ENCODE measurements at regions not wholly inside any gene's neighbourhood (a gene's known extent, or its start where the extent isn't known, plus 50 kb on each side); places are given as distances from the start of the nearest gene placed in this dataset.

DNA sequence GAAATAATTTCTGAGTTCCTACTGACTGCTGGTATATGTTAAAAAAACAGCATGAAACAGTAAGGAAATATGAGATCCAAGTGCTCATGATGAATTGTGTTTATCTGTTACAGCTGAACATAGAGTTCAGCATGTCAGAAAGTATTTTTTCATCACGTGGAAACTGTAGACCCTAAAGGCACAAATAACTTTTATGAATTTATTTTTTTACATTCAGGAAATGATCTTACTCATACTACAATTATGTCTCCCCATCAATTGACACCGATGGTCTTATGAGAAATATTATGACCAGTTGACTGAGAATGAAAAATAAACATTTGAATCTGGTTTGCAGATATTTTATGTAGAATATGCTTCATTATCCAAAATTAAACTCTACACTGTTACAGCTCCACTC lies 283.1 kb upstream of the SPANXN4 start:
- DNase-seq (ENCODE audit: low spot score): no peak
- Histone ChIP-seq H3K9ac (ENCODE audit: insufficient read depth, low read depth, low read length) (no peak overlapping the region), H3K4me3 (replicated peaks in 1 of 3; ENCODE audit: insufficient read depth in 1 of 3, low read depth in 2 of 3, low read length in 3 of 3) (no peak overlapping the region), H3K36me3 (replicated peaks in 1 of 2; ENCODE audit: control insufficient read depth in 1 of 2, insufficient read depth in 2 of 2, low read length in 2 of 2) (no peaks in the 10 kb centered on the region), H4K20me1 (ENCODE audit: insufficient read depth, low read length) (no peaks in the 10 kb centered on the region), H3K4me2 (ENCODE audit: low read depth, low read length) (no peak overlapping the region), H2AFZ (ENCODE audit: low read length) (no peak overlapping the region), H3K27me3 (ENCODE audit: control insufficient read depth in 1 of 2, insufficient read depth in 2 of 2, low read length in 2 of 2) (no peaks in the 10 kb centered on the region), H3K9me3 (ENCODE audit: low read length) (peaks cover 51% of the 10 kb centered on the region), H3K27ac (ENCODE audit: extremely low read length, insufficient read depth, low read length) (no peak overlapping the region), H3K4me1 (ENCODE audit: insufficient read depth, low read length) (no peaks in the 10 kb centered on the region), H3K79me2 (ENCODE audit: insufficient read depth, low read length) (no peaks in the 10 kb centered on the region)
- WGBS (ENCODE audit: low lambda C conversion rate): 0% methylated on average over 2 of the region's 2 CpGs
- no peak for ATAC-seq
- in situ Hi-C loops (cut with HindIII; ENCODE audit: extremely low pct_ligation_motif_present, low pct_unique_long_range_greater_than_20kb) (no loop called here), intact Hi-C loops (cut with micrococcal nuclease; ENCODE audit: unreplicated experiment) (no loop called here)
- ChIA-PET POLR2A (no interaction called here), CTCF (ENCODE audit: low intra/inter-chr PET ratio, low total read pairs) (no interaction called here)
- TF ChIP-seq, protein P1, sequence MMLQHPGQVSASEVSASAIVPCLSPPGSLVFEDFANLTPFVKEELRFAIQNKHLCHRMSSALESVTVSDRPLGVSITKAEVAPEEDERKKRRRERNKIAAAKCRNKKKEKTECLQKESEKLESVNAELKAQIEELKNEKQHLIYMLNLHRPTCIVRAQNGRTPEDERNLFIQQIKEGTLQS (CRISPR knock-in tag; IDR thresholded peaks at IDR 0.05): no peak
- TF ChIP-seq ZNF652 (CRISPR knock-in tag; IDR thresholded peaks at IDR 0.05; ENCODE audit: borderline replicate concordance, low read depth) (no peak), YEATS2 (CRISPR knock-in tag; IDR thresholded peaks at IDR 0.05; ENCODE audit: borderline replicate concordance) (no peak), KLF15 (CRISPR knock-in tag; IDR thresholded peaks at IDR 0.05; ENCODE audit: borderline replicate concordance) (no peak), ZFP62 (CRISPR knock-in tag; IDR thresholded peaks at IDR 0.05) (no peak), KLF13 (CRISPR knock-in tag; IDR thresholded peaks at IDR 0.05) (no peak), SMAD3 (CRISPR knock-in tag; IDR thresholded peaks at IDR 0.05) (no peak), AGO1 (IDR thresholded peaks at IDR 0.05; ENCODE audit: low read depth, low read length, poor library complexity, severe bottlenecking) (no peak), DPF2 (CRISPR knock-in tag; IDR thresholded peaks at IDR 0.05; ENCODE audit: borderline replicate concordance, low read depth) (no peak), KAT7 (CRISPR knock-in tag; IDR thresholded peaks at IDR 0.05; ENCODE audit: borderline replicate concordance) (no peak), JARID2 (CRISPR knock-in tag; IDR thresholded peaks at IDR 0.05; ENCODE audit: insufficient replicate concordance) (no peak)
- TF ChIP-seq, protein P2, sequence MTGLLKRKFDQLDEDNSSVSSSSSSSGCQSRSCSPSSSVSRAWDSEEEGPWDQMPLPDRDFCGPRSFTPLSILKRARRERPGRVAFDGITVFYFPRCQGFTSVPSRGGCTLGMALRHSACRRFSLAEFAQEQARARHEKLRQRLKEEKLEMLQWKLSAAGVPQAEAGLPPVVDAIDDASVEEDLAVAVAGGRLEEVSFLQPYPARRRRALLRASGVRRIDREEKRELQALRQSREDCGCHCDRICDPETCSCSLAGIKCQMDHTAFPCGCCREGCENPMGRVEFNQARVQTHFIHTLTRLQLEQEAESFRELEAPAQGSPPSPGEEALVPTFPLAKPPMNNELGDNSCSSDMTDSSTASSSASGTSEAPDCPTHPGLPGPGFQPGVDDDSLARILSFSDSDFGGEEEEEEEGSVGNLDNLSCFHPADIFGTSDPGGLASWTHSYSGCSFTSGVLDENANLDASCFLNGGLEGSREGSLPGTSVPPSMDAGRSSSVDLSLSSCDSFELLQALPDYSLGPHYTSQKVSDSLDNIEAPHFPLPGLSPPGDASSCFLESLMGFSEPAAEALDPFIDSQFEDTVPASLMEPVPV (CRISPR knock-in tag; IDR thresholded peaks at IDR 0.05): no peak
- no TSS peak for BruUV-seq (replicated peaks)
- no peak for FAIRE-seq

All from HepG2 (cell line).